Kidney (tissue), 13 donors: ENCODE measurements at regions not wholly inside any gene's neighbourhood (a gene's known extent, or its start where the extent isn't known, plus 50 kb on each side); places are given as distances from the start of the nearest gene placed in this dataset.

Experiments
- DNase-seq, 5 donors: peaks; one replicate each; pipeline ENCODE4 v3.0.0-alpha.2; 2013 to 2020
- FAIRE-seq: peaks from 2 replicates; lab custom pipeline; 2012; peaks lifted over from hg19 to GRCh38; lab: Jason Lieb, UNC
- H3K27ac ChIP-seq, 2 donors: one replicate each; pipeline ENCODE4 v1.7.0; 2013; ENCODE audit warnings: low read depth in 2 of 2, low read length in 2 of 2, inconsistent platforms in 1 of 2
- H3K27me3 ChIP-seq: one replicate; pipeline ENCODE4 v1.7.1; 2013; ENCODE audit warnings: low read length, inconsistent platforms; ENCODE audit not compliant: control insufficient read depth, insufficient read depth
- H3K36me3 ChIP-seq, 3 donors: one replicate each; pipeline versions ENCODE4 v1.7.0 to v1.7.1; 2013; ENCODE audit warnings: low read length in 3 of 3, control low read depth in 1 of 3, inconsistent platforms in 1 of 3; ENCODE audit not compliant: insufficient read depth in 3 of 3, control insufficient read depth in 2 of 3
- H3K4me1 ChIP-seq, 3 donors: one replicate each; pipeline versions ENCODE4 v1.7.0 to v1.7.1; 2013; ENCODE audit warnings: low read length in 3 of 3, inconsistent platforms in 1 of 3, low read depth in 1 of 3; ENCODE audit not compliant: control insufficient read depth in 2 of 3, insufficient read depth in 2 of 3
- H3K4me3 ChIP-seq, 3 donors: one replicate each; pipeline versions ENCODE4 v1.7.0 to v1.8.1; 2013; ENCODE audit warnings: low read length in 3 of 3, control low read depth in 1 of 3, inconsistent platforms in 1 of 3
- H3K9ac ChIP-seq, 3 donors: one replicate each; pipeline versions ENCODE4 v1.7.0 to v1.7.1; 2013; ENCODE audit warnings: low read length in 3 of 3, control low read depth in 1 of 3, inconsistent platforms in 1 of 3
- H3K9me3 ChIP-seq, 3 donors: one replicate each; pipeline versions ENCODE4 v1.7.0 to v1.7.1; 2013; ENCODE audit warnings: low read length in 3 of 3, control low read depth in 1 of 3, inconsistent platforms in 1 of 3; ENCODE audit not compliant: control insufficient read depth in 2 of 3, insufficient read depth in 1 of 3
- CTCF ChIP-seq: IDR thresholded peaks from 3 replicates; pipeline ENCODE4 v1.5.1; 2012; ENCODE audit warnings: mild to moderate bottlenecking, moderate library complexity, borderline replicate concordance; ENCODE audit not compliant: insufficient read depth; ENCODE audit errors: extremely low read depth
- intact Hi-C: fragments of 100-400 bp; cut with DNase I; formaldehyde crosslinking; loops from one replicate; pipeline ENCODE4 v1.11.1; 2022
- donor health status: control.
- donor health status: control.
- donor health status: control.
- donor health status: control.
- donor health status: control.
- donor health status: DM: yes; HTN: yes; CAD: no.
- donor health status: Normal renal cell carcinoma (clear cell type).

- no peak for TF ChIP-seq CTCF
- no peaks in the 10 kb centered on the region for H3K36me3 ChIP-seq
- no peak overlapping the region for H3K27ac ChIP-seq
- no peak overlapping the region for H3K9ac ChIP-seq
- H3K9me3 ChIP-seq, result no peaks in the 10 kb centered on the region
- H3K4me1 ChIP-seq, result peaks cover 3 to 20% (median 3%) of the 10 kb centered on the region in 3 donors
- intact Hi-C loops, result no loop called here
- FAIRE-seq (no peak), DNase-seq (peak in 2 of 5 donors; percentile 29)
- H3K27me3 ChIP-seq, result no peaks in the 10 kb centered on the region
- no peak overlapping the region for H3K4me3 ChIP-seq
These were observed 143.2 kb downstream of the DDX1 start for GRCh38 chr2:15734674-15735483.

- intact Hi-C loops, result no loop called here
- Histone ChIP-seq H3K4me1 (peaks cover 0 to 12% (median under 1%) of the 10 kb centered on the region in 3 donors), H3K4me3 (no peak overlapping the region), H3K27me3 (no peaks in the 10 kb centered on the region), H3K9me3 (no peaks in the 10 kb centered on the region), H3K27ac (no peak overlapping the region), H3K9ac (no peak overlapping the region), H3K36me3 (no peaks in the 10 kb centered on the region)
- no peak for FAIRE-seq
- no peak for DNase-seq
- TF ChIP-seq CTCF, result no peak
These were observed 144.0 kb downstream of the DDX1 start for GRCh38 chr2:15735484-15736326.

- H3K36me3 ChIP-seq, result no peaks in the 10 kb centered on the region
- no peak overlapping the region for H3K27ac ChIP-seq
- peaks cover 0 to 6% (median 0%) of the 10 kb centered on the region in 3 donors for H3K4me1 ChIP-seq
- H3K4me3 ChIP-seq, result no peak overlapping the region
- TF ChIP-seq CTCF, result no peak
- no peaks in the 10 kb centered on the region for H3K9me3 ChIP-seq
- no peak overlapping the region for H3K9ac ChIP-seq
- peak in 1 of 5 donors; percentile 5 for DNase-seq
- intact Hi-C loops, result no loop called here
- no peaks in the 10 kb centered on the region for H3K27me3 ChIP-seq
- FAIRE-seq, result no peak
These were observed 144.9 kb downstream of the DDX1 start for GRCh38 chr2:15736396-15737180.
